ENCODE measurements at regions not wholly inside any gene's neighbourhood (a gene's known extent, or its start where the extent isn't known, plus 50 kb on each side); places are given as distances from the start of the nearest gene placed in this dataset.

DNA sequence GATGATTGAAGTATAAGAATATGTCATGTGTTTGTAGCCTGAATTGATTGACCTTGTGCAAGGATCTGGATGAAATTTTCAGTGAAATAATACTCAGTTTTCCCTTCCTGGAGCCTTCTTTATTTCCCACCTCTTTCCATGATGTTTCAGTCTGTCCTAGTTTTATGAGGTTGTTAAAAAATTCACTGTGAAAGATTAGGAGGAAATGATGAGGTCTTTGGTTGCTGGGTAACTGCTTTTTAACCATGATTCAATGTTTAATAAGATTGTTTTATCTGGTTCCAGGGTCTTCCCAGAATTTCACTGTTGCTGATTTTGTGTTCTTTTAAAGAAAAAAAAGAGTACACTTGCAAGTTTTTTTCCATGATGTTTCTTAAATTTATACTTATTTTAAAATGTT is 221.5 kb downstream of the MBL2 start:
- intact Hi-C loops (cut with DNase I; ENCODE audit: low total_unique reads) = no loop called here
- Histone ChIP-seq H3K9me3 (no peaks in the 10 kb centered on the region), H3K36me3 (no peaks in the 10 kb centered on the region), H3K4me3 (no peak overlapping the region), H3K27me3 (no peaks in the 10 kb centered on the region), H3K4me1 (no peaks in the 10 kb centered on the region), H3K27ac (no peak overlapping the region)
- TF ChIP-seq EP300 (IDR thresholded peaks at IDR 0.05; ENCODE audit: low read depth) (no peak), POLR2A (IDR thresholded peaks at IDR 0.05) (no peak), POLR2AphosphoS5 (IDR thresholded peaks at IDR 0.05) (no peak)
- TF ChIP-seq, protein P1, sequence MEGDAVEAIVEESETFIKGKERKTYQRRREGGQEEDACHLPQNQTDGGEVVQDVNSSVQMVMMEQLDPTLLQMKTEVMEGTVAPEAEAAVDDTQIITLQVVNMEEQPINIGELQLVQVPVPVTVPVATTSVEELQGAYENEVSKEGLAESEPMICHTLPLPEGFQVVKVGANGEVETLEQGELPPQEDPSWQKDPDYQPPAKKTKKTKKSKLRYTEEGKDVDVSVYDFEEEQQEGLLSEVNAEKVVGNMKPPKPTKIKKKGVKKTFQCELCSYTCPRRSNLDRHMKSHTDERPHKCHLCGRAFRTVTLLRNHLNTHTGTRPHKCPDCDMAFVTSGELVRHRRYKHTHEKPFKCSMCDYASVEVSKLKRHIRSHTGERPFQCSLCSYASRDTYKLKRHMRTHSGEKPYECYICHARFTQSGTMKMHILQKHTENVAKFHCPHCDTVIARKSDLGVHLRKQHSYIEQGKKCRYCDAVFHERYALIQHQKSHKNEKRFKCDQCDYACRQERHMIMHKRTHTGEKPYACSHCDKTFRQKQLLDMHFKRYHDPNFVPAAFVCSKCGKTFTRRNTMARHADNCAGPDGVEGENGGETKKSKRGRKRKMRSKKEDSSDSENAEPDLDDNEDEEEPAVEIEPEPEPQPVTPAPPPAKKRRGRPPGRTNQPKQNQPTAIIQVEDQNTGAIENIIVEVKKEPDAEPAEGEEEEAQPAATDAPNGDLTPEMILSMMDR (IDR thresholded peaks at IDR 0.05) = no peak
- in situ Hi-C loops (cut with MboI; ENCODE audit: low pct_ligation_motif_present in 1 of 4, low pct_unique_long_range_greater_than_20kb in 1 of 4, low sequenced_read_pairs in 3 of 4) = no loop called here
- DNase-seq = no peak

DNA sequence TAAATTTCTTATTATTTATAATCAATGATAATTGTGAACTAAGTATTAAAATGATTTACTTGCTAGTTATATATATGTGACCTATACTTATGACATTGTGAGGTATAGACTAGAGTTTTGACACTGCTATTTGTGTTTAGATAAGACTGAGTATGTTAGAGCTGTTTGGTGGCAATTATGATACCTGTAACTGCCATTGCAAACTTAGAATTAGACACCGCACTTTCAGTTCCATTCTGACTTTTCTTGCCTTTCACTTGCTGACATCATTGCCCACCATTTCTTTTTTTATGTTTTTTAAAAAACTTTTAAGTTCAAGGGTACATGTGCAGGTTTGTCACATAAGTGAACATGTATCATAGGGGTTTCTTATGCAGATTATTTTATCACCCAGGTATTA is 214.5 kb downstream of the MBL2 start:
- no peak for DNase-seq
- in situ Hi-C loops (cut with MboI; ENCODE audit: low pct_ligation_motif_present in 1 of 4, low pct_unique_long_range_greater_than_20kb in 1 of 4, low sequenced_read_pairs in 3 of 4) = no loop called here
- no peaks in the 10 kb centered on the region for H3K36me3 ChIP-seq
- H3K9me3 ChIP-seq = no peaks in the 10 kb centered on the region
- H3K4me3 ChIP-seq = no peak overlapping the region
- intact Hi-C loops (cut with DNase I; ENCODE audit: low total_unique reads) = no loop called here
- H3K27me3 ChIP-seq = no peaks in the 10 kb centered on the region
- TF ChIP-seq POLR2AphosphoS5 (IDR thresholded peaks at IDR 0.05) = no peak
- TF ChIP-seq POLR2A (IDR thresholded peaks at IDR 0.05) = no peak
- TF ChIP-seq EP300 (IDR thresholded peaks at IDR 0.05; ENCODE audit: low read depth) = no peak
- TF ChIP-seq, protein P1 (IDR thresholded peaks at IDR 0.05) = no peak
- H3K4me1 ChIP-seq = no peaks in the 10 kb centered on the region
- 71 to 83% methylated on average over 1 of the region's 1 CpG for WGBS, 2 donors (ENCODE audit: low coverage in 1 of 2)
- no peak overlapping the region for H3K27ac ChIP-seq

DNA sequence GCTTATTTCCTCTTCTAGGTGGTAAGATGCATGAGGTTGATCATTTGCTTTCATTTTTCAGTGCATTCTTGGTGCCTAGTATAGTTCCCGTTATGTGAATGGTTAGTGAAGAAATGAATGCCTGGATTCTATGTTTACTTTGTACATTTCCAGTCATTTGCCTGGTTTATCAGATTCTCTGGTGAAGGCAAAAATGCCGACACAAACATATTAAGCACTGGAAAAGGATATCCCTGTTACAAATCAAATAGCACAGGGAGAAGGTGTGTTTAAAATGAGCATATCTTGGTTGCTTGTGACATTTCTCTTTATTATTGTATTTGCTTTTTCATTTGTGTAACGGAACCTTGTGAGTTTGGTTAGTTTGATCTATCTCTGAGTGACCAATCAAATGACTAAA is 211.3 kb downstream of the MBL2 start:
- DNase-seq = no peak

DNA sequence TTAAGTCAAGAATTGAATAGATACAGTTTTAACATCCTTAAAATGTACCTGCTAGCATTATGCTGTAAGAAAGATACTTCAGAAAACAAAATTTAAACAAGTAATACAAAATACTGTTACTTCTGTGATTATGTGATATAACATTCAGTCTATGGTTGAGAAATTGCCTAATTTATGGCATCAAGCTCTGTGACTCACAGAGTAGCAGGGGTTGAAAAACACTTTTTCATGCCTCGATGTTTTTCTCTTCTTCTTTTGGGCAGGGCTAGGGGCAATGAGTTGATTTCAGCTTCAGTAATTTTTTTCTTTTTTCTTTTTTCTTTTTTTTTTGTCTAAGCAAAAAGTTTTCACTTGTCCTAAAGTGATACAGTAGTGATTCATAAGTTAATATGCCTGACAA is 209.2 kb downstream of the MBL2 start:
- in situ Hi-C loops (cut with MboI; ENCODE audit: low pct_ligation_motif_present in 1 of 4, low pct_unique_long_range_greater_than_20kb in 1 of 4, low sequenced_read_pairs in 3 of 4) = no loop called here
- no peaks in the 10 kb centered on the region for H3K27me3 ChIP-seq

More for the DNA sequence above, 211.3 kb downstream of the MBL2 start:
- Histone ChIP-seq H3K4me3 (no peak overlapping the region), H3K36me3 (no peaks in the 10 kb centered on the region), H3K27ac (no peak overlapping the region), H3K9me3 (no peaks in the 10 kb centered on the region), H3K27me3 (no peaks in the 10 kb centered on the region), H3K4me1 (no peaks in the 10 kb centered on the region)
- intact Hi-C loops (cut with DNase I; ENCODE audit: low total_unique reads) = loop anchor here (1.0 kb wide), 1 partner anchor 15 kb away; no protein-coding TSS in a partner anchor
- in situ Hi-C loops (cut with MboI; ENCODE audit: low pct_ligation_motif_present in 1 of 4, low pct_unique_long_range_greater_than_20kb in 1 of 4, low sequenced_read_pairs in 3 of 4) = no loop called here
- WGBS, 2 donors (ENCODE audit: low coverage in 1 of 2) = 73 to 79% methylated on average over 3 of the region's 3 CpGs
- no peak for TF ChIP-seq POLR2A (IDR thresholded peaks at IDR 0.05)
- TF ChIP-seq EP300 (IDR thresholded peaks at IDR 0.05; ENCODE audit: low read depth) = no peak
- TF ChIP-seq POLR2AphosphoS5 (IDR thresholded peaks at IDR 0.05) = no peak

More for the DNA sequence above, 209.2 kb downstream of the MBL2 start:
- TF ChIP-seq POLR2A (IDR thresholded peaks at IDR 0.05) (no peak), EP300 (IDR thresholded peaks at IDR 0.05; ENCODE audit: low read depth) (no peak), POLR2AphosphoS5 (IDR thresholded peaks at IDR 0.05) (no peak)
- TF ChIP-seq, protein P1 (IDR thresholded peaks at IDR 0.05) = no peak
- H3K4me3 ChIP-seq = no peak overlapping the region
- H3K27ac ChIP-seq = no peak overlapping the region
- no peaks in the 10 kb centered on the region for H3K36me3 ChIP-seq
- WGBS, 2 donors (ENCODE audit: low coverage in 1 of 2) = 89 to 100% methylated on average over 1 of the region's 1 CpG
- intact Hi-C loops (cut with DNase I; ENCODE audit: low total_unique reads) = no loop called here
- H3K9me3 ChIP-seq = no peaks in the 10 kb centered on the region
- no peak for DNase-seq
- H3K4me1 ChIP-seq = no peaks in the 10 kb centered on the region

Measured in transverse colon (tissue), 4 donors.